Cardiac muscle cell (in vitro differentiated cells and primary cell): ENCODE measurements at regions not wholly inside any gene's neighbourhood (a gene's known extent, or its start where the extent isn't known, plus 50 kb on each side); places are given as distances from the start of the nearest gene placed in this dataset.

Experiments used
- DNase-seq, 2 donors: peaks; one replicate each; pipeline versions ENCODE4 v3.0.0 to v3.0.0-alpha.2; 2010 to 2017; ENCODE audit warnings: low read depth in 1 of 2, low spot score in 1 of 2
- H3K27ac ChIP-seq: fragments of 200-600 bp; sonication (generic); 2 replicates; pipeline ENCODE4 v1.5.1; 2016
- H3K27me3 ChIP-seq: fragments of 200-600 bp; sonication (generic); 2 replicates; pipeline ENCODE4 v1.6.0; 2016; ENCODE audit warnings: control low read depth
- H3K36me3 ChIP-seq: fragments of 200-600 bp; sonication (generic); 2 replicates; pipeline ENCODE4 v1.5.1; 2016; ENCODE audit warnings: control low read depth
- H3K4me1 ChIP-seq: fragments of 200-600 bp; sonication (generic); 2 replicates; pipeline ENCODE4 v1.8.1; 2017; ENCODE audit warnings: low read depth, mild to moderate bottlenecking, mixed run types
- H3K4me3 ChIP-seq: fragments of 200-600 bp; sonication (generic); 2 replicates; pipeline ENCODE4 v1.5.1; 2016; ENCODE audit warnings: mild to moderate bottlenecking
- H3K9me3 ChIP-seq: fragments of 200-600 bp; sonication (generic); 2 replicates; pipeline ENCODE4 v1.5.1; 2017; ENCODE audit warnings: low read depth, mild to moderate bottlenecking, control low read depth
- TF ChIP-seq, protein P1 (sequence below): IDR thresholded peaks from 2 replicates; pipeline ENCODE4 v1.5.1; 2012; ENCODE audit warnings: low read depth, mild to moderate bottlenecking, low read length

DNA sequence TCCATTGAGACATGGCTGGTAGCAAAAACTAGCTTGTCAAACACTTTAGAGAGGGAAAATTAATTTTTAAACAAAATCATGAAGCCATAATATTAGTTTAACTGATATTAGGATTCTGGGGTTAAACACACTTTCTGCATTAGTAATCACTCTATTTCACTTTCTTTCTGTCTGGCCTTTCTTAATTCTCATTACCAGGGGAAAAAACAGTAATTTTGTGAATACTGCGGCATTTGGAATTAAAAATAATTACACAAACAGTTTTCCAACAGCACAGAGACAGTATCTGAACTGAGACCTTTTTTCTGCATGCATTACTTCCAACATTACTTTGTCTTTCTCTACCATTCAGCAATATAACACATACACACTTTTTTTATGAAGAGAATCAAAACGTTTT, 190.6 kb downstream of the MRPL39 start:
- no peak overlapping the region for H3K4me3 ChIP-seq
- no peaks in the 10 kb centered on the region for H3K36me3 ChIP-seq
- H3K27me3 ChIP-seq, result no peaks in the 10 kb centered on the region
- no peak for DNase-seq
- H3K27ac ChIP-seq, result no peak overlapping the region
- H3K9me3 ChIP-seq, result no peaks in the 10 kb centered on the region
- no peaks in the 10 kb centered on the region for H3K4me1 ChIP-seq
- TF ChIP-seq, protein P1, sequence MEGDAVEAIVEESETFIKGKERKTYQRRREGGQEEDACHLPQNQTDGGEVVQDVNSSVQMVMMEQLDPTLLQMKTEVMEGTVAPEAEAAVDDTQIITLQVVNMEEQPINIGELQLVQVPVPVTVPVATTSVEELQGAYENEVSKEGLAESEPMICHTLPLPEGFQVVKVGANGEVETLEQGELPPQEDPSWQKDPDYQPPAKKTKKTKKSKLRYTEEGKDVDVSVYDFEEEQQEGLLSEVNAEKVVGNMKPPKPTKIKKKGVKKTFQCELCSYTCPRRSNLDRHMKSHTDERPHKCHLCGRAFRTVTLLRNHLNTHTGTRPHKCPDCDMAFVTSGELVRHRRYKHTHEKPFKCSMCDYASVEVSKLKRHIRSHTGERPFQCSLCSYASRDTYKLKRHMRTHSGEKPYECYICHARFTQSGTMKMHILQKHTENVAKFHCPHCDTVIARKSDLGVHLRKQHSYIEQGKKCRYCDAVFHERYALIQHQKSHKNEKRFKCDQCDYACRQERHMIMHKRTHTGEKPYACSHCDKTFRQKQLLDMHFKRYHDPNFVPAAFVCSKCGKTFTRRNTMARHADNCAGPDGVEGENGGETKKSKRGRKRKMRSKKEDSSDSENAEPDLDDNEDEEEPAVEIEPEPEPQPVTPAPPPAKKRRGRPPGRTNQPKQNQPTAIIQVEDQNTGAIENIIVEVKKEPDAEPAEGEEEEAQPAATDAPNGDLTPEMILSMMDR, result no peak

DNA sequence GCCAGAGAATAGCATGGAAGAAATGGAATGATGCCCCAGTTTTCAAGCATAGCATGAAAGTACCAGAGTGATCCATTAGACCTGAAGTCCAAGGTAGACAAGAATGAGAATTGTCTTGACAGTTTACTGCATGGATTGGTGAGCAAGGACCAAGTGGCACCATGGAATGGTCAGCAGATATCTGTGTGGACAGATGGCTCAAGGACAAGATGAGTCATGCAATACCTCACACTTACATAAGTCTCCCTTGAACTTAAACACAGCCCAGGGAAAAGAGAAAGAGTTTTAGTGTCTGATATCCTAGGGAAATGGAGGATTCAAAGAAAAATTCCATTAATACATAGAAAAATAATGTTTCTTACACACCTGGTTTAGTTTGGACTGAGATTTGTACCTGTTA, 195.2 kb downstream of the MRPL39 start:
- DNase-seq, result no peak
- no peaks in the 10 kb centered on the region for H3K4me1 ChIP-seq
- H3K27ac ChIP-seq, result no peak overlapping the region
- no peaks in the 10 kb centered on the region for H3K9me3 ChIP-seq
- no peaks in the 10 kb centered on the region for H3K36me3 ChIP-seq
- no peak overlapping the region for H3K4me3 ChIP-seq
- H3K27me3 ChIP-seq, result no peaks in the 10 kb centered on the region
- TF ChIP-seq, protein P1, result no peak

DNA sequence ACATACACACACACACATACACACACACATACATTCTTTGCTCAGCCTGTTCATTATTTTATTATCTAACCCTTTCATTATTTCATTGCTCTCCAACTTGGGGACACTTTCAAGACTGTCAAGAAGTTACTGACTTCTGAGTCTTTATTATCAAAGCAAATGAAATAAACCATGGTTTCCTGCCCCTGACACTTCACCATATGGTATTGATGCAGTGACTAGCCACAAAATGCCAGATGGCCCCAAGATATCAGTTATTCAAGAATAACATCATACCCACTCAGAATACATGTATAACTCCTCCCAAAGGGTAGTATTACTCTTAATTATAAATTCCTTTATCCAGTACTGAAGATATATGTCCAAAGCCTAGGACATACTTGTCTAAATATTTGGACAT, 197.3 kb downstream of the MRPL39 start:
- H3K4me3 ChIP-seq, result no peak overlapping the region
- H3K27ac ChIP-seq, result no peak overlapping the region
- H3K4me1 ChIP-seq, result no peaks in the 10 kb centered on the region
- H3K9me3 ChIP-seq, result no peaks in the 10 kb centered on the region
- no peaks in the 10 kb centered on the region for H3K27me3 ChIP-seq
- TF ChIP-seq, protein P1, result no peak
- no peaks in the 10 kb centered on the region for H3K36me3 ChIP-seq
- DNase-seq, result no peak

DNA sequence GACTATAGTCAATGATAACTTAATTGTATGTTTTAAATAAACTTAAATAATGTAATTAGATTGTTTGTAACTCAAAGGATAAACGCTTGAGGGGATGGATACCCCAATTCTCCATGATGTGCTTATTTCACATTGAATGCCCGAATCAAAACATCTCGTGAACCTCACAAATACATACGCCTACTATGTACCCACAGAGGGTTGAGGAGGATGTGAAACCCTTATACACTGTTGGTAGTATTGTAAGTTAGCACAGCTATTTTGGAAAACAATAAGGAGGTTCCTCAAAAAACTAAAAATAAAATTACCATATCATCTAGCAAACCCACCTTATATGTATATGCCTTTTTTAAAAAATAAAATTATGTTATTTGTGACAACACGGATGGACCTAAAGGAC, 198.6 kb downstream of the MRPL39 start:
- no peak for DNase-seq
- no peaks in the 10 kb centered on the region for H3K9me3 ChIP-seq
- TF ChIP-seq, protein P1, result no peak
- no peaks in the 10 kb centered on the region for H3K27me3 ChIP-seq
- H3K4me3 ChIP-seq, result no peak overlapping the region
- no peak overlapping the region for H3K27ac ChIP-seq
- H3K36me3 ChIP-seq, result no peaks in the 10 kb centered on the region
- no peaks in the 10 kb centered on the region for H3K4me1 ChIP-seq

DNA sequence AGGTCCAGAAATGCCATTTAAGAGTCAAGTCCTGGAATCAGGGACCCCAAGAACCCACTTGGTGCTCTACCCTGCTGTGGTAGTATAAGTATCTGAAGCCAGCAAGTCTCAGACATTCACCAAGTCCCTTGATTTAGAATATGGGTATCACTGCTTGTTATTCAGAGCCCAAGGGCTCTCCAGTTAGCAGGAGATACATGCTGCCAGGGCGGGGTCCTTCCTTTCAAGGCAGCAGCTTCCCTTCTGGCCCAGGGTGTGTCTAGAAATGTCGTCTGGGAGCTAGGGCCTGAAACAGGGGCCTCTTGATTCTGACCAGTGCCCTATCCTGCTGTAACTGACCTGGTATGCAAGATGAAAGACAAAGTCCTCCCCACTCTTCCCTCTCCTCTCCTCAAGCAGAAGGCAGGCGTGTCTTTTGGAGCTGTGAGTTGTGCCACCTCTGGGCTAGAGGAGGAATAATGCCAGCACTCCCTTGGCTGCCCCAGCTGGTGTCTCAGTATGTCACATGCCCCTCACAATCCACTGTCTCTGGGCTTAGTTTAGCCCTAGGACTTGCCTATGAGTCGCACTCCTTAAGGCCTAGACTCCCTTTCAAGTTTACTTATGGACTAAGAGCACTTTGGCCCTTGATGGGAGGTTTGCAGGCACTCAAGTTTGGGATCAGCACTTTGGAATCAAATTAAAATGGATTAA, 200.2 kb downstream of the MRPL39 start:
- no peak overlapping the region for H3K27ac ChIP-seq
- TF ChIP-seq, protein P1, result no peak
- no peaks in the 10 kb centered on the region for H3K36me3 ChIP-seq
- DNase-seq, result no peak
- H3K4me1 ChIP-seq, result no peaks in the 10 kb centered on the region
- H3K9me3 ChIP-seq, result no peaks in the 10 kb centered on the region
- no peaks in the 10 kb centered on the region for H3K27me3 ChIP-seq
- H3K4me3 ChIP-seq, result no peak overlapping the region
